ENCODE measurements at regions not wholly inside any gene's neighbourhood (a gene's known extent, or its start where the extent isn't known, plus 50 kb on each side); places are given as distances from the start of the nearest gene placed in this dataset.

DNA sequence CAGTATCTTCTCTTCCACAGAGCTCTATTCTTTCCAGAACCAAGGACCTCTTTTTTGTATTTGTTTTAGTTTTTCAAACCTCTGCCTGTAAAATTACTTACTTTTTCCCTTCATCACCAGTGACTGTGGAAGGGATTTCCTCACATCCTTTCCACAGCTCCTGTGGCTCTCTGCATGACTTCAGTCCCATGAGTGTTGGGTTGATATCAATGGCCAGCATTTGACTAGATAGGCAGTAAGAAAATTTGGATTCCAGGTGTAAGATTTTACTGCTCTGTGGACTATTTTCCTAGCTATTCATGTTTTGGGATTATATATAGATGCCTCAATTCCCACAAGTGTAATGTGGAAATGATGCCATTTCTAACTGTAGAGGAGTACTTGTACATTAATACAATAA, 171.5 kb upstream of the PTBP2 start:
- TF ChIP-seq, protein P1, sequence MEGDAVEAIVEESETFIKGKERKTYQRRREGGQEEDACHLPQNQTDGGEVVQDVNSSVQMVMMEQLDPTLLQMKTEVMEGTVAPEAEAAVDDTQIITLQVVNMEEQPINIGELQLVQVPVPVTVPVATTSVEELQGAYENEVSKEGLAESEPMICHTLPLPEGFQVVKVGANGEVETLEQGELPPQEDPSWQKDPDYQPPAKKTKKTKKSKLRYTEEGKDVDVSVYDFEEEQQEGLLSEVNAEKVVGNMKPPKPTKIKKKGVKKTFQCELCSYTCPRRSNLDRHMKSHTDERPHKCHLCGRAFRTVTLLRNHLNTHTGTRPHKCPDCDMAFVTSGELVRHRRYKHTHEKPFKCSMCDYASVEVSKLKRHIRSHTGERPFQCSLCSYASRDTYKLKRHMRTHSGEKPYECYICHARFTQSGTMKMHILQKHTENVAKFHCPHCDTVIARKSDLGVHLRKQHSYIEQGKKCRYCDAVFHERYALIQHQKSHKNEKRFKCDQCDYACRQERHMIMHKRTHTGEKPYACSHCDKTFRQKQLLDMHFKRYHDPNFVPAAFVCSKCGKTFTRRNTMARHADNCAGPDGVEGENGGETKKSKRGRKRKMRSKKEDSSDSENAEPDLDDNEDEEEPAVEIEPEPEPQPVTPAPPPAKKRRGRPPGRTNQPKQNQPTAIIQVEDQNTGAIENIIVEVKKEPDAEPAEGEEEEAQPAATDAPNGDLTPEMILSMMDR (IDR thresholded peaks at IDR 0.05) = no peak
- H3K4me2 ChIP-seq (replicated peaks; ENCODE audit: extremely low read depth, low read length, poor library complexity, severe bottlenecking) = no peak overlapping the region
- no peaks in the 10 kb centered on the region for H3K9me3 ChIP-seq (replicated peaks in 1 of 2; ENCODE audit: control insufficient read depth in 1 of 2, insufficient read depth in 1 of 2, low read length in 2 of 2)
- no peaks in the 10 kb centered on the region for H3K4me1 ChIP-seq (ENCODE audit: control insufficient read depth in 1 of 2, insufficient read depth in 2 of 2, low read length in 2 of 2)
- H3K9ac ChIP-seq (ENCODE audit: insufficient read depth, low read length, poor library complexity, severe bottlenecking) = no peak overlapping the region
- no peak overlapping the region for H3K27ac ChIP-seq (ENCODE audit: low read depth in 1 of 2, low read length in 2 of 2)
- H2AFZ ChIP-seq (ENCODE audit: insufficient read depth, low read depth, low read length, poor library complexity, severe bottlenecking) = no peak overlapping the region
- DNase-seq = no peak
- Mint-ChIP-seq H3K27me3 (ENCODE audit: low read depth in 3 of 3) (peaks cover 0 to 3% (median 0%) of the 10 kb centered on the region in 3 donors), H3K4me1 (no peaks in the 10 kb centered on the region), H3K27ac (no peak overlapping the region), H3K9me3 (peaks cover 0 to 3% (median 0%) of the 10 kb centered on the region in 7 donors), H3K36me3 (no peaks in the 10 kb centered on the region), H3K4me3 (no peak overlapping the region)
- no peaks in the 10 kb centered on the region for H4K20me1 ChIP-seq (ENCODE audit: insufficient read depth, low read length)
- H3K79me2 ChIP-seq (ENCODE audit: insufficient read depth, low read length) = no peaks in the 10 kb centered on the region
- H3K27me3 ChIP-seq (ENCODE audit: control insufficient read depth in 2 of 2, insufficient read depth in 2 of 2, low read length in 2 of 2) = no peaks in the 10 kb centered on the region
- H3K36me3 ChIP-seq (replicated peaks in 1 of 2; ENCODE audit: control insufficient read depth in 1 of 2, insufficient read depth in 2 of 2, low read length in 2 of 2) = no peaks in the 10 kb centered on the region
- H3K4me3 ChIP-seq (replicated peaks in 1 of 3; ENCODE audit: low read depth in 2 of 3, low read length in 3 of 3) = no peak overlapping the region
- intact Hi-C loops (cut with micrococcal nuclease) = no loop called here

DNA sequence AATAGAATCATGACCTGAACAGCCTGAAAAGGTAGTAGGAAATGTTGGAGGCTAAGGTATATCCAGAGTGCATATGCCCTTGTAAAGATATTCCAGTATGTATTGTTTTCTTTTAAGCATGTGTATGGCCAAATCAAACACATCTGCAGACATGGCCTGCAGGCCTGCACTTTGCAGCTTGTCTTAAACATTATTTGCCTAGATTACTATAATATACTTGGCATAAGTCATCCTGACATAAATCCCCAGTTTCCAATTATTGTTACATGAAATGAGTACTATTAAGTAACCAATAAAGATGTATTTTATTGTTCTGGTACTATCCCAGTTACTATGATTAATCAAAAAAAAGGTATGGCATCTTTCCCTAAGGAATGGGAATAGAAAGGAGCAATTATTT, 169.1 kb upstream of the PTBP2 start:
- H3K27me3 Mint-ChIP-seq (ENCODE audit: low read depth in 3 of 3) = peaks cover 0 to 3% (median 2%) of the 10 kb centered on the region in 3 donors
- intact Hi-C loops (cut with micrococcal nuclease) = no loop called here

More for the DNA sequence above, 169.1 kb upstream of the PTBP2 start:
- Histone ChIP-seq H3K9ac (ENCODE audit: insufficient read depth, low read length, poor library complexity, severe bottlenecking) (no peak overlapping the region), H3K36me3 (replicated peaks in 1 of 2; ENCODE audit: control insufficient read depth in 1 of 2, insufficient read depth in 2 of 2, low read length in 2 of 2) (no peaks in the 10 kb centered on the region), H3K27me3 (ENCODE audit: control insufficient read depth in 2 of 2, insufficient read depth in 2 of 2, low read length in 2 of 2) (no peaks in the 10 kb centered on the region), H3K79me2 (ENCODE audit: insufficient read depth, low read length) (no peaks in the 10 kb centered on the region), H3K4me2 (replicated peaks; ENCODE audit: extremely low read depth, low read length, poor library complexity, severe bottlenecking) (no peak overlapping the region), H3K4me1 (ENCODE audit: control insufficient read depth in 1 of 2, insufficient read depth in 2 of 2, low read length in 2 of 2) (no peaks in the 10 kb centered on the region), H3K4me3 (replicated peaks in 1 of 3; ENCODE audit: low read depth in 2 of 3, low read length in 3 of 3) (no peak overlapping the region), H4K20me1 (ENCODE audit: insufficient read depth, low read length) (no peaks in the 10 kb centered on the region), H2AFZ (ENCODE audit: insufficient read depth, low read depth, low read length, poor library complexity, severe bottlenecking) (no peak overlapping the region), H3K9me3 (replicated peaks in 1 of 2; ENCODE audit: control insufficient read depth in 1 of 2, insufficient read depth in 1 of 2, low read length in 2 of 2) (no peaks in the 10 kb centered on the region), H3K27ac (ENCODE audit: low read depth in 1 of 2, low read length in 2 of 2) (no peak overlapping the region)
- Mint-ChIP-seq H3K27ac (no peak overlapping the region), H3K36me3 (no peaks in the 10 kb centered on the region), H3K4me3 (no peak overlapping the region), H3K4me1 (no peaks in the 10 kb centered on the region), H3K9me3 (peaks cover 0 to 5% (median 2%) of the 10 kb centered on the region in 7 donors)
- no peak for DNase-seq
- TF ChIP-seq, protein P1 (IDR thresholded peaks at IDR 0.05) = no peak

All from CD14-positive monocyte (primary cell).